Kidney capillary endothelial cell (primary cell): ENCODE measurements at regions not wholly inside any gene's neighbourhood (a gene's known extent, or its start where the extent isn't known, plus 50 kb on each side); places are given as distances from the start of the nearest gene placed in this dataset.

Experiments used
- DNase-seq: peaks from one replicate; pipeline ENCODE4 v3.0.0-alpha.2; 2018; ENCODE audit warnings: low spot score

DNA sequence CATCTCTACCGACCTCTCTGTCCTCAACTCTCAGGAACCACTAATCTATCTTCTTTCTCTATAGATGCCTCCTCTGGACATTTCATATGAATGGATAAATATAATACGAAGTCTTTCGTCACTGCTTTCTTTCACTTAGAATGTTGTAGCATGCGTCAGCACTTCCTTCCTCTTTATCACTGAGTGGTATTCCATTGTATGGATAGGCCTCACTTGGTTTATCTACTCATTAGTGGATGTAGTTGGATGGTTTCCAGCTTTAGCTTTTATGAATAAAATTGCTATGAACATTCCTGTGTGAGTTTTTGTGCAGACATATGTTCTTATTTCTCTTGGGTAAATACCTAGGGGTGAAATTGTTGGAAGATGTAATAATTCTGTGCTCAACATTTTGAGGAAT, 528.2 kb upstream of the FAT1 start:
- DNase-seq, result peak; percentile 6

DNA sequence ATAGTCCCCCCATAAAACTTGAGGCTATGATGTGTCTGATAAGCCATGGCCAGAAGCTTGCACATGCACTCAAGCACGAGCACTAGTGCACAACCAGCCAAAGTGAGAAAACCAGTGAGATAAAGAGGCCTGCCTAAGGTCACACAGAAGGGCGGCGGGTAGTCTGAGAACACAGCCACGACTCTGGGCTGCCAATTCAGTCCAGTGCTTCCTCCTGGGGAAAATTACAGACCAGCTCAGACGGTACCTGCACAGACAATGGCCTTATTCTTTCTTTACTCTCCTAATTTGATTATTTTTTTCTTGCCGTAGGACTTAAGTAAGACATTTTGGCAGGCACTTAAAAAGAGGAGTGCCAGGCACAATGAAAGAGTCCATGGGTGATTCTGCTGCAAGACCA, 533.2 kb upstream of the FAT1 start:
- no peak for DNase-seq

GRCh38 chr4:187258651-187259401, 535.2 kb upstream of the FAT1 start:
- DNase-seq, result no peak

DNA sequence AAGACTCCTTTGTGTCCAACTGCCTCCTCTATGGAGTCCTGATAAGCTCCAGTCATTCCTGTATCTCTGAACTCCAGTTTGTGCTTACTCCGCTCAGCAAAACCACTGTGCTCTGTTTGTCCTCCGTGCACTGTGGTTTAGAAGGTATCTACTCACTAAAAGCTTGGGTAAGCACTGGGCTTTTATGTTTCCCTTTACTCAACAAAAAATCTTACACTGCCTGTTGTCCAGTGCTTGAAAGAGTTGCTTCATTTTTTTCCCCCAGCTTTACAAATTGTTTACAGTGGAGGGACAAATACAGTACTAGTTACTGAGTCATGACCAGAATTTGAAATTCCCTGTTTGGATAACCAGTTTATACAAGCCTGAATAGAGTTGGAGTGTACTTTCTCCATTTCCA, 545.3 kb upstream of the FAT1 start:
- no peak for DNase-seq

- no peak for DNase-seq
Observed at GRCh38 chr4:187270154-187270553, 546.5 kb upstream of the FAT1 start.

- no peak for DNase-seq
Observed at GRCh38 chr4:187271848-187272247, 548.2 kb upstream of the FAT1 start.

DNA sequence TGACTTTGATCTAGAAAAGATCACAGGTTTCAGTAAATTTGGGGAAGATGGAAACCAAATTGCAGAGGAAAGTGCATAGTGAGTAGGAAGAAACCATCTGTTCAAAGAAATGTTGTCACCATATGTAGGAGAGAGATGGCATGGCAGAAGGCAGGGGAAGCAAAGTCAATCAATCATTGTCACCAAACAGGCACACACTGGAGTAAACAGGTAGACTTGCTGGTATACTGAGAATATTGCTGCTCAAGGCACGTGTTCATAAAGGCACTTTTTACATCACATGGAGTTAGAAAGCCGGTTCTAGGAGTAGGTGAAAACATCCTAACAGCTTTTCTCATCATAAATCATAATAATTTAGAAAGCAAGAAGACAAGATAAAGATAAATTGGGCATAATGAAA, 550.5 kb upstream of the FAT1 start:
- no peak for DNase-seq

DNA sequence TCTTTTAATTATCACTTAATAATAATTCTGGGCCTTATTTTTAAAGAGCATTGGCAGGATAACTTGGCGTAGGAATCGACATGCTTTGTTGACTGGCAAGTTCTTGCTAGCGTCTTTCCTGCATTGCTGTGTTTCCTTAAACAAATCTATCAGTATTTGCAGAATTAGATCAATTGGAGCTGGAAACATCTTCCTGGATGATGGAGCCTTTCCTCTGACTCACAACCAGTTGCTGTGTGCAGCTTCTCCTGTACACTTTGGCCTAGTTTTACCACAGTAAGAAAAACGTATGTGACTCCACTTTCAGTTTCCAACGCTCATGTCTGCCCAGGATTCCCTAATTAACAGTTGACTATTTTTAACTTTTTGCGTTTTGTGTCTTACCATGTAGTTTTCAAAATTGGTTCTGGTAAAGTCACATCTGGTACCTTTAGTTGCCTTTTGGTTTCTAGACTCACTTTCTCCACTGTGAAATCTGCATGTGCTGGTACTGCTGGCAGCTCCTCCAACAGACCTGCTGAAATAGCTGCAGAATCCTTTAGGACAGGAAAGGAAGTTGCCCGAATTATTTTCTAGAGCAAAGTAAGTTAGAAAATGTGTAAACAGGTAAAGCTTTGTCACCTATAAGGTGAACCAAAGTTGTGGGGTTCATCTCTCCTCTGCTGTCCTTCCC, 553.2 kb upstream of the FAT1 start:
- DNase-seq, result no peak

DNA sequence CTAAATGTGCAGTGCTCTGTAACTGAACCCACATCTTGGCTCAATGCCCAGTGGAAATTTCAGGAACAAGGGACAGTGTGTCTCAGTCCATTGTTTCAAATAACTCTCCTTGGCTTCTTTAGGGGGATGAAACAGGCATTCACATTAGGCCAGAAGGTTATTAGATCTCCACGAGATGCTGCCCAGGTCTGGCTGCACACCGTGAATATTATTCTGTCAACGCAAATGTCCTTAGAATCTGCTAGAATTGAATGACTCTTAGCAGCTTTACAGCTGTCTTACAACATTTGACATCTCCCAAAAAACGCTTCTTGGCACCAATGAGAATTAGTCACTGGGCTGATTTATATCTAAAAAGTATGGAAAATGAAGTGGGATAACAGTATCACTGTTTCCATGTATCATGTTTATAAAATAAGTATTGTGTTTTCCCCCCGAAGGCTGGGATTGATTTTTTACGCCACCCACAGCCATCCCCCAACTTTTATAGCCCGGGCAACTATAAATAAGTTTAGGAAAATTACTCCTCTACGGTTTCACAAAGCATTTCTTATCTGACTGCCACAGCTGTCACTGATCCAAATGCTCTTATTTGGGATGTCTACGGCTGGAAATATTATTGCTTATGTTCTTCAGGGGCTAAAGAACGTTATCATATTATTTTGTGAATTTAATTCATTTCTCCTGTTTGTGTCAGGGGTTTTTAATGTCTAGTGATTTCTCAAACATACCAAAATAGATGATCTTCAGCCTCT, 559.7 kb upstream of the FAT1 start:
- DNase-seq, result no peak

DNA sequence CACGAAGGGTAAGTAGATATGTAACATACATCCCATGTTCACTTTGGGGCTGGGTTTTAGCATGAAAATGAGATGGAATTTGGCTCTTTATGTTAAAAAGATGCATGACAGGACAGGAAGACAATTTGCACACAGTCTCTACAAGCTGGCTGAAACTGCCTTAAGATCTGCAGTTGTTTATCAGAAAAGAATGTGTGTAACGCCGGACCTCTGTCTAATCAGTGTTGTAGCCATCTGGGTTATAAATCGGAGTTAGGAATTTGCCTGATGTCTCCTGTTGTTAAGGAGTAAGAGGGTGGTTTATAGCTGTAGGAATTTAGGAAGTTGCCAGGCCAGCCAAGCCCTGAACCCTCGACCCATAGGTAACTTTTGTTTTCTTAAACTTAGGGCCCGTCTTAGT, 562.9 kb upstream of the FAT1 start:
- no peak for DNase-seq

DNA sequence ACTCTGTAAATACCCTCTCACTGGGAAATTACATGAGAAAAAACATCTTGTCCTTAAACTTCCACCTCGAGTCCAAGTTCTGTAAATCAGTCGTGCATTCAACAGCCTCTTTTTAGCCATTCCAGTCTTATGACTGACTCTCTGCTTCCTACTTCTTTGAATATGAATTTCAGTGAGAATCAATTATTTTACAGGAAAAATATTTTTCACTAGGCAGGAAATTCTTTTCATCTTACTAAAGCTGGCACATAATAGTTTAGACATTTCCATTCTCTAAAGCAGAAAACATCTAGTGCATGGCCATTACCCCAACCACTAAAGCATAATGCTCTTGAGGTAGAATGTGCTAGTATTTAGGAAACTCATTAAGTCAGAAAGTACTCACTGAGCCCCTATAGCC, 565.7 kb upstream of the FAT1 start:
- no peak for DNase-seq

DNA sequence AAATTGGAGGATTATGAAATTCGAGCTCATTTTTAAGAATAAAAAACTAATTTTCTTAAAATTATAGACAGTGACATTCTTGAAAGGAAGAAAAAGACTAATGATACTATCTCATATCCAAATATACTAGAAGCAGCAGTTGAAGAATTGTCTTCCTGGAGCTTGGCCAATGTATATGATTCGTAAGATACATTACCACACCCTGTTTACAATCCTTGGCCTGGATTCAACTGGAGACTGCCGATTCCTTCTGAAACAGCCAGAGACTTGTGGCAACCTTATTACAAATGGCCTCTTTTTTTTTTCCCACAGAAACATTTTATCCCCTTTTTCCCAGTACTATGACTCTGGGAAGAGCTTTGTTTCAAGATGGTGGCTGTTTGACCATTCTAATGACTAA, 571.2 kb upstream of the FAT1 start:
- DNase-seq, result no peak

GRCh38 chr4:187301923-187302322, 578.3 kb upstream of the FAT1 start:
- no peak for DNase-seq

- DNase-seq, result no peak
Observed at GRCh38 chr4:187302457-187303150, 578.9 kb upstream of the FAT1 start.

DNA sequence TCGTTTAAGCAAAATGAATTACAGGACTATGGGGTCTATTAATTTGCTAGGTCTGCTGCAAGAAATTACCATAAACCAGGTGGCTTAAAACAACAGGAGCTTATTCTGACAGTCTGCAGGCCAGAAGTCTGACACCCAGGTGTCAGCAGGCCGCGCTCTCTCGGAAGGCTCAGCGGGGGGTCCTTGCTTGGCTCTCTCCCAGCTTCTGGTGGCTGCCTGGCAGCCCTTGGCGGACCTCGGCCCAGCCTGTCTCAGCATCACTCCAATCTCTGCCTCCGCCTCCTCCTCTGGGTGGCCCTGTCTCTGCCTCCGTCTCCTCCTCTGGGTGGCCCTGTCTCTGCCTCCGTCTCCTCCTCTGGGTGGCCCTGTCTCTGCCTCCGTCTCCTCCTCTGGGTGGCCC, 580.5 kb upstream of the FAT1 start:
- no peak for DNase-seq

GRCh38 chr4:187307131-187307530, 583.5 kb upstream of the FAT1 start:
- no peak for DNase-seq

DNA sequence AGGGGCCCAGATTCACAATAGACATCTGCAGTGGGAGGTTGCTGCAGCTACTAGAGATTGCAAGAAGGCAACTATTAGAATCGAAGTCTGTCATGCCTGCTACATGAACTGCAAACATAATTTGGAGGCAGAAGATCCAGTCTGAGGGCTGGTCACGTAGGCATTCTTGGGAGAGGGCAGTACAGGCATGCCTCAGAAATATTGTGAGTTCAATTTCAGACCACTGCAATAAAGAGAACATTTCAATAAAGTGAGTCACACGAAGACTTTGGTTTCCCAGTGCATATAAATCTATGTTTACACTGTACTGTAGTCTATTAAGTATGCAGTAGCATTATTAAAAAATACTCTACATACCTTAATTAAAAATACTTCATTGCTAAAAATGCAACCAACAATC, 585.8 kb upstream of the FAT1 start:
- no peak for DNase-seq

DNA sequence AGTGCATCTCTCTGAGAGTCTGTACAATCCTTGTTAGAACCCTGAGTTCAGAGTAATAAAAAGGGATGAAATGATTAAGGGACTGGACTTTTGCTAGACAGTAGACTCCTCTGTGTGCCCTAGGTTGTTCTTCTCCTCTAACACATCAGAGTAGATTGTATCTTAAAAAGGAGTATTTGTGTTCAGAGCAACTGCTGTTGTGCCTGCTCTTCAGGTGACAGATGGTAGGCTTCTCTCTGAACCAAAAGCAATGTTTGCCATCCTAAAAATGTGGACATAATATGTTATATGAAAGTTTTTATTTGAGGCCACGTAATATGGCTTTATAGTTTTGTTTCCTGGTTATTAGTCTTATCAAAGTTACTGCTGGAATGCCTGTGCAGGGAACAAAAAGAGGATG, 588.6 kb upstream of the FAT1 start:
- no peak for DNase-seq

- DNase-seq, result no peak
Observed at GRCh38 chr4:187317799-187318198, 594.1 kb upstream of the FAT1 start.

DNA sequence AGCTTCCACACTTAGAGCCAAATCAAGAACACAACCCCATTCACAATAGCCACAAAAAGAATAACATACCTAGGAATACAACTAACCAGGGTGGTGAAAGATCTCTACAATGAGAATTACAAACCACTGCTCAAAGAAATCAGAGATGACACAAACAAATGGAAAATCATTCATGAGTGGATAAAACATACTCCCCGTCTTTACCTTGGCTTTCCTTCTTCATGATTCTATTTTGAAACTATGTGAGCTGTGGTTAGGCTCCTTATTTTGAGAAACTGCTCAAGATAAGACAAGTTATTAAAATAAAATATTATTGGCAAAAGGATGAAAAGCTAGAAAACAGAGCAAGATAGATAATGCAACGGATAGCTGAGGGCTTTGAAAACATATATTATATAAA, 598.1 kb upstream of the FAT1 start:
- no peak for DNase-seq

GRCh38 chr4:187332141-187332540, 608.5 kb upstream of the FAT1 start:
- DNase-seq, result no peak

- DNase-seq, result no peak
Observed at GRCh38 chr4:187333151-187333550, 609.5 kb upstream of the FAT1 start.

- DNase-seq, result no peak
Observed at GRCh38 chr4:187335339-187335738, 611.7 kb upstream of the FAT1 start.
